ENCODE measurements at regions not wholly inside any gene's neighbourhood (a gene's known extent, or its start where the extent isn't known, plus 50 kb on each side); places are given as distances from the start of the nearest gene placed in this dataset.

DNA sequence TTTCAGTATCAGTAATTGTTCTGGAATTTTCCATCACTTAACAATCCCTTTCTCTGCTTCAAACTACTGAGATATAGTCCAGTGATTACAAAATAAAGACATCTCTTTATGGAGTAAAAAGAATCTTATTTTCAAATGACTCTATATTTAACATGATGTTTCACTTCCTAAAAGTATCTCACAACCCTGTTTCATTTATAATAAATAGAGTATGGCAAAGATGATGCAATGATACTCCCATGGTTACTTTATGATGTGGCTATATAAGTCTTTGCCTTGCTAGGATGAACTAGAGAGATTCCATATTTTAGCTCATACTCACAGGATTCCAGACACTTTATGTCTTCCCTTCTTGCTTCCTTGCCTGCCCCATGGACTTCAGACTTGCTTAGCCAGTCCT, 953.5 kb upstream of the MDGA2 start:
- TF ChIP-seq POLR2A (IDR thresholded peaks at IDR 0.05; ENCODE audit: borderline replicate concordance, extremely low read depth, insufficient read depth, insufficient read length): no peak
- TF ChIP-seq, protein P1, sequence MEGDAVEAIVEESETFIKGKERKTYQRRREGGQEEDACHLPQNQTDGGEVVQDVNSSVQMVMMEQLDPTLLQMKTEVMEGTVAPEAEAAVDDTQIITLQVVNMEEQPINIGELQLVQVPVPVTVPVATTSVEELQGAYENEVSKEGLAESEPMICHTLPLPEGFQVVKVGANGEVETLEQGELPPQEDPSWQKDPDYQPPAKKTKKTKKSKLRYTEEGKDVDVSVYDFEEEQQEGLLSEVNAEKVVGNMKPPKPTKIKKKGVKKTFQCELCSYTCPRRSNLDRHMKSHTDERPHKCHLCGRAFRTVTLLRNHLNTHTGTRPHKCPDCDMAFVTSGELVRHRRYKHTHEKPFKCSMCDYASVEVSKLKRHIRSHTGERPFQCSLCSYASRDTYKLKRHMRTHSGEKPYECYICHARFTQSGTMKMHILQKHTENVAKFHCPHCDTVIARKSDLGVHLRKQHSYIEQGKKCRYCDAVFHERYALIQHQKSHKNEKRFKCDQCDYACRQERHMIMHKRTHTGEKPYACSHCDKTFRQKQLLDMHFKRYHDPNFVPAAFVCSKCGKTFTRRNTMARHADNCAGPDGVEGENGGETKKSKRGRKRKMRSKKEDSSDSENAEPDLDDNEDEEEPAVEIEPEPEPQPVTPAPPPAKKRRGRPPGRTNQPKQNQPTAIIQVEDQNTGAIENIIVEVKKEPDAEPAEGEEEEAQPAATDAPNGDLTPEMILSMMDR (IDR thresholded peaks at IDR 0.05 in 2 of 3, conservative IDR thresholded peaks at IDR 0.05 in 1 of 3; ENCODE audit: borderline replicate concordance in 1 of 3, insufficient read depth in 1 of 3, low read depth in 2 of 3, low read length in 2 of 3): no peak
- TF ChIP-seq FOSL1 (IDR thresholded peaks at IDR 0.05; ENCODE audit: low read depth): no peak
- TF ChIP-seq RAD21 (IDR thresholded peaks at IDR 0.05; ENCODE audit: low read depth): no peak
- TF ChIP-seq REST (IDR thresholded peaks at IDR 0.05; ENCODE audit: low read depth): no peak
- no peak for TF ChIP-seq POLR2AphosphoS5 (IDR thresholded peaks at IDR 0.05; ENCODE audit: low read depth, low read length)
- no peak for TF ChIP-seq EZH2phosphoT487 (IDR thresholded peaks at IDR 0.05; ENCODE audit: borderline replicate concordance)
- no peak for TF ChIP-seq ZNF274 (IDR thresholded peaks at IDR 0.05; ENCODE audit: low read depth, low read length)
- TF ChIP-seq SRF (IDR thresholded peaks at IDR 0.05; ENCODE audit: low read depth): no peak
- TF ChIP-seq TCF7L2 (IDR thresholded peaks at IDR 0.05; ENCODE audit: borderline replicate concordance, extremely low read depth, insufficient read depth, insufficient read length): no peak
- TF ChIP-seq ZFX (IDR thresholded peaks at IDR 0.05): no peak
- TF ChIP-seq EZH2 (IDR thresholded peaks at IDR 0.05): no peak
